HG02885 (cell line): ENCODE measurements at regions not wholly inside any gene's neighbourhood (a gene's known extent, or its start where the extent isn't known, plus 50 kb on each side); places are given as distances from the start of the nearest gene placed in this dataset.
"Not testable (repeated sequence)": the region's sequence is repeated elsewhere in the genome, so short reads cannot be mapped to it uniquely, and the experiment has no call there.

Source experiments
- ATAC-seq: cut with Tn5 transposase; IDR thresholded peaks from one replicate; pipeline ENCODE4 v1.9.1; 2021; ENCODE audit warnings: mild to moderate bottlenecking; ENCODE audit not compliant: unreplicated experiment, poor library complexity

GRCh38 chr20:48448666-48449600 is 378.9 kb downstream of the PREX1 start:
- no peak for ATAC-seq

- ATAC-seq: no peak
These were observed 380.3 kb downstream of the PREX1 start for GRCh38 chr20:48447456-48447855.

- ATAC-seq: no peak
These were observed 382.0 kb downstream of the PREX1 start for GRCh38 chr20:48445827-48446226.

GRCh38 chr20:48444249-48444648 is 383.6 kb downstream of the PREX1 start:
- no peak for ATAC-seq

DNA sequence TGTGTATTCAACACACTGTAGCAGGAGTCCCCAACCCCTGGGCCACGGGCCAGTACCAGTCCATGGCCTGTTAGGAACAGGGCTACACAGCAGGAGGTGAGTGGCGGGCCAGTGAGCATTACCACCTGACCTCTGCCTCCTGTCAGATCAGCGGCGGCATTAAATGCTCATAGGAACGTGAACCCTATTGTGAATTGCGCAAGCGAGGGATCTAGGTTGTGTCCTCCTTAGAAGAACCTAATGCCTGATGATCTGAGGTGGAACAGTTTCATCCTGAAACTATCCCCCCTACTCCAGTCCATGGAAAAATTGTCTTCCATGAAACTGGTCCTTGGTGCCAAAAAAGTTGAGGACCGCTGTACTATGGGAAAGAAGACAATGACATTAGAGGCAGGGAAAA is 386.9 kb downstream of the PREX1 start:
- ATAC-seq: no peak

- ATAC-seq: not testable (repeated sequence)
These were observed 387.5 kb downstream of the PREX1 start for GRCh38 chr20:48440261-48440660.

- no peak for ATAC-seq
These were observed 390.7 kb downstream of the PREX1 start for GRCh38 chr20:48437146-48437545.

DNA sequence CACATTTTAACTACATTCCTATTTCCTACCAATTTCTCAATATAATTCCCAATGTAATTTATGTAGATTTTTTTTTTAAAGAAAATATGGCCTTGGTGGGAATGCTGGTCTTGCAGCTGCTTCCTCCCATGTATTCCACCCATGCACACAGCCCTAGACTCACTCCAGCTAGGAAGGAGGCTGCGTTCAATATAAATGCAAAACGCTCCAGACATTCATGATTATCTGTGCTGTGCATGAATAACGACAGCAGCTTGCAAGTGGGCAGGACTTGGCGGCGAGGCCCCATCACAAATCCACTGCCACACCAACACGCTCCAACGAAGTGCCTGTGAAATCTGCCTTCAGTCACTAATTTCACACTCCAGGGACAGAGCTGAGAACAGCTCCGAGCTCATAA is 391.2 kb downstream of the PREX1 start:
- ATAC-seq: not testable (repeated sequence)

- no peak for ATAC-seq
These were observed 394.6 kb downstream of the PREX1 start for GRCh38 chr20:48433178-48433577.

DNA sequence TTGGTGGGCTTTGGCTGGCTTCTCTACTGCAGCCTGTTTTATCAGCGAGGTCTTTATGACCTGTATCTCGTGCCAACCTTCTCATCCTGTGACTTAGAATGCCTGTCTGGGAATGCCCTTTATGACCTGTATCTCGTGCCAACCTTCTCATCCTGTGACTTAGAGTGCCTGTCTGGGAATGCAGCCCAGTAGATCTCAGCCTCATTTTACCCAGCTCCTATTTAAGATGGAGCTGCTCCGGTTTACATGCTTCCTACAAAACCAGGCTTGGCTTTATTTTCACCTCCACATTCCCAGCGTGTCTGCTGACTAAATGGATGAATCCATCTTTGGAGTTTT is 395.3 kb downstream of the PREX1 start:
- ATAC-seq: no peak

- ATAC-seq: no peak
These were observed 395.9 kb downstream of the PREX1 start for GRCh38 chr20:48431653-48432493.

GRCh38 chr20:48426630-48427029 is 401.2 kb downstream of the PREX1 start:
- no peak for ATAC-seq

DNA sequence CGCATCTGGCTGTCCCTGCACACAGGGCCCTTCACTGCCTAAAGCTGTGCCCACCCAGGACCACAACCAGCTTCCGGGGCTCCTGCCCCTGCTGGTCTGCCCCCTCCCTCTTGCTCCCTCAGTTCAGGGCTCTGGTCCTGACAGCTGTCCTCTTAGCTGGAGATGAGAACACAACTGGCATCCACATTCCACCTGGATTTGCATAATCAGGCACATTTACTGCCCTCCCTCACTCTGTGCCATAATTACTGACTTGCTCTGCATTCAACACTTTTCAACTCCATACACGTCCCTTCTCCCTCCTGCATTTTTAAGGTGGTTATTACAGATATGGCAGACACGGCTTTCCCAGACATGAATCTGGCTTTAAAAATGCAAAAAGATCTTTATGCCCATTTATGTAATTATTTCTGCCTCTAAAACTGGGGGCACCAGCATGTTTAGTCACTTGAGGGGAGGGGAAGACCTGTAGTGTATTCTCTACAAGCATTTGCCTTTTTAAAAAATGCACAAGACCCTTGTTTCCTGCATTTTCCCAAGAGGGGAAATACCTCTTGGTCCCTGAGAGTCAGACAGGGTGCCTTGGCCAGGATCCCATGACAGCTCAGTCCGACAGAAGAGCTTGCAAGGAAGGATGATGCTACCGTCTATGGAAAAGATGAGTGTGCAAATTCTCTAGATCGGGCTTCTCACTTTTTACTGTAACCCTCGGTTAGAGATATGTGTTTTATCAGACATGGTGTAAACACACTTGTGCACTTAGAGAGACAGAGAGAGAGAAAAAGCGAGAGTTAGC is 401.8 kb downstream of the PREX1 start:
- ATAC-seq: no peak

- no peak for ATAC-seq
These were observed 402.5 kb downstream of the PREX1 start for GRCh38 chr20:48425321-48425720.

- no peak for ATAC-seq
These were observed 405.4 kb downstream of the PREX1 start for GRCh38 chr20:48422242-48422960.

DNA sequence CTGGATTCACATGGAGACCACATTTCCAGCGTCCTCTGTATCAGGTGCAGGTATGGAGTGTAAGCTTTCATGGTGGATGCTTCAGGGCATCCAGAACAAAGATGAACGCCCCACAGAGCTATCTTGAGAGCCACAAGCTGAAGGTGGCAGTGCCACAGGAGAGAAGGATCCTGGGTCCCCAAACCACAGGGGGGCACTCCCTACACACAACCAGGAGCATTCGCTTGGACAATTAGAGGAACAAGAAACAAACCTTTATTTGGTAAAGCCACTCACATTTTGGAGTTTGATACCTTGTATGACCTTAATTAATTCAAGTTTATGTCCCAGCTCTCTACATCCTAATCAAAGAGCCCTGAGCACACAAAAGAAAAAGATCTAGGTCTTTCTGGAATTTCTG is 406.3 kb downstream of the PREX1 start:
- no peak for ATAC-seq

- no peak for ATAC-seq
These were observed 407.6 kb downstream of the PREX1 start for GRCh38 chr20:48420176-48420575.

DNA sequence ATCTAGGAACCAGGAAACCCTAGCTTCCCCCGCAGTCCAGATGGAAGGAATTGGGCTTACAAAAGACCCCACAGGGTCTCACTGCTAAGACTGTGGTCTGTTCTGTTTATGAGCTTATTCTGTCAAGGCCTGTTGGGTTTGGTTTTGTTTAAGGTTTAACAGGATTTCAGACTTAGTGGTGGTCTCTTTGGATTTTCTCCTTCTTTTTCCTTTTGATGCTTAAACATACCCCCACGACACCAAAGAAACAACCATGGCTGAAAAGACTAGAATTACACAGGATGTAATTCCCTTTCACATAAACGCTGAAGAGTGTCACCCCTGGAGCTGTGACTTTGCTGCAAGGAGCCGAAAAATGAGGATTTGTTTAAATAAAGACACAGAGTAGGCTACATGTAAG is 408.6 kb downstream of the PREX1 start:
- no peak for ATAC-seq

- no peak for ATAC-seq
These were observed 411.8 kb downstream of the PREX1 start for GRCh38 chr20:48416002-48416401.

DNA sequence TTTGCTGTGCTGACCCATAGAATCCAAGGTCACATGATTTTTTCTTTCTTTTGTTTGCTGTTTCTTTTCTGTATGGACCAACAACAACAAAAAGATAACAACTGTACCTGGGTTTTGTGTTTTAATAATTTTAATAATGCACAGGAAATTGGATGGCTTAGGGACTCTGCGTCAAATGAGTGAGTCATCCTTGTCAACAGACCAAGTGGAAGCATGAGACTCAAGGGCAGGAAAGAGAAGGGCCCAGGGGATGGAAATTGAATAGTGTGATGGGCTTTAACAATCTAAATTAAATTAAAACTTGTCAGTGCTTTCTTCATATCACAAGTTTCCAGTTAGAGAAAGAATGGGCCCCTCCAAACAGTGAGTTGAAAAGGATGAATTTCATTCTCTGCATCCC is 413.0 kb downstream of the PREX1 start:
- ATAC-seq: no peak
